Adrenal gland (tissue), 9 donors: ENCODE measurements at regions not wholly inside any gene's neighbourhood (a gene's known extent, or its start where the extent isn't known, plus 50 kb on each side); places are given as distances from the start of the nearest gene placed in this dataset.

ENCODE experiments used
- DNase-seq, 7 donors: peaks; one replicate each; pipeline ENCODE4 v3.0.0-alpha.2; 2019 to 2020
- H3K27ac ChIP-seq, 5 donors: fragments of 200-600 bp; sonication (generic) in 4 of 5; 1 replicate in 3 of 5; 2 replicates in 2 of 5; pipeline versions ENCODE4 v1.5.1 to v1.8.0; 2016 to 2020; ENCODE audit warnings: mild to moderate bottlenecking in 1 of 5
- H3K27me3 ChIP-seq: fragments of 200-600 bp; 2 replicates; pipeline ENCODE4 v1.8.0; 2021
- H3K36me3 ChIP-seq, 2 donors: fragments of 200-600 bp; replicated peaks in 1 of 2; 1 replicate in 1 of 2; 2 replicates in 1 of 2; pipeline versions ENCODE4 v1.5.1 to v1.8.0; 2018 to 2022
- H3K4me1 ChIP-seq, 2 donors: fragments of 200-600 bp; replicated peaks in 1 of 2; 1 replicate in 1 of 2; 2 replicates in 1 of 2; pipeline versions ENCODE4 v1.5.1 to v1.8.0; 2018 to 2021
- H3K4me3 ChIP-seq, 4 donors: fragments of 200-600 bp; sonication (generic) in 3 of 4; one replicate each; pipeline ENCODE4 v1.5.1; 2016 to 2018
- H3K9me3 ChIP-seq, 3 donors: fragments of 200-600 bp; sonication (generic) in 1 of 3; replicated peaks in 1 of 3; 1 replicate in 2 of 3; 2 replicates in 1 of 3; pipeline versions ENCODE4 v1.5.1 to v1.8.0; 2016 to 2021
- POLR2A ChIP-seq, 2 donors: fragments of 450-650 bp; IDR thresholded peaks; one replicate each; pipeline ENCODE4 v1.6.1; 2017; ENCODE audit warnings: antibody characterized with exemption in 2 of 2, mild to moderate bottlenecking in 2 of 2, moderate library complexity in 1 of 2
- WGBS, 4 donors: extraction: QIAGEN DNeasy Blood & Tissue Kit in 2 of 4; methylation state at CpG; one replicate each; pipeline versions ENCODE4 v1.1.5 to v1.1.7; 2013 to 2017; 5-methylcytosine and 5-hydroxymethylcytosine counted together
- intact Hi-C, 2 donors: fragments of 100-400 bp; cut with DNase I; formaldehyde crosslinking; loops; one replicate each; pipeline versions ENCODE4 v1.14.1 to v1.15.0; 2022 to 2023
- TF ChIP-seq, protein P1 (sequence below), 6 experiments: fragments of 450-650 bp in 4 of 6; fragments of 200-600 bp in 2 of 6; sonication (generic) in 1 of 6; IDR thresholded peaks; 1 replicate in 5 of 6; 2 replicates in 1 of 6; pipeline versions ENCODE4 v1.5.1 to v1.8.0; 2016 to 2021; ENCODE audit warnings: antibody characterized with exemption in 6 of 6, mild to moderate bottlenecking in 2 of 6, moderate library complexity in 1 of 6
- donor health status: healthy with polysubstance abuse.
- donor health status: Bipolar disorder and iron deficiency.
- donor health status: DM: yes; HTN: yes; CAD: no.
- donor health status: DM: no; HTN: no; CAD: no.
- donor health status: DM: no; HTN: no; CAD: no.

DNA sequence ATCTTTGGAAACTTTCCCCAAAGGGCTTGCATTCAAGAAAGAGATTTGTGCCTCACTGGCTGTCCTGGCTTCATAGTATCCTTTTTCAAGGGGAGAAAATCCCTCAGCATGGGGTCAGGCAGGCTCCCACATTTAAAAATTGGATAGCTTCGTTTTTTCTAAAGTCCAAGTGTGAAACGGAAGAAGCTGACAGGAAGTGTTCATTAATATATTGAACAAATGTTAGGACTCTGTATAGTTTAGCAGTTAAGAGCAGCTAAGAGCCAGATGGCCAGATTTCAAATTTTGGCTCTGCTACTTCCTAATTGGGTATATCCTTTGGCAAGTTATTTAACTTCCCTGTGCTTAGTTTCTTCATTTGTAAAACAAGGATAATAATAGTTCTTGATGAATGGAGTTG lies 354.9 kb upstream of the FAT3 start:
- no peaks in the 10 kb centered on the region for H3K27me3 ChIP-seq
- H3K9me3 ChIP-seq, result no peaks in the 10 kb centered on the region
- intact Hi-C loops, result no loop called here
- no peaks in the 10 kb centered on the region for H3K36me3 ChIP-seq
- TF ChIP-seq, protein P1, sequence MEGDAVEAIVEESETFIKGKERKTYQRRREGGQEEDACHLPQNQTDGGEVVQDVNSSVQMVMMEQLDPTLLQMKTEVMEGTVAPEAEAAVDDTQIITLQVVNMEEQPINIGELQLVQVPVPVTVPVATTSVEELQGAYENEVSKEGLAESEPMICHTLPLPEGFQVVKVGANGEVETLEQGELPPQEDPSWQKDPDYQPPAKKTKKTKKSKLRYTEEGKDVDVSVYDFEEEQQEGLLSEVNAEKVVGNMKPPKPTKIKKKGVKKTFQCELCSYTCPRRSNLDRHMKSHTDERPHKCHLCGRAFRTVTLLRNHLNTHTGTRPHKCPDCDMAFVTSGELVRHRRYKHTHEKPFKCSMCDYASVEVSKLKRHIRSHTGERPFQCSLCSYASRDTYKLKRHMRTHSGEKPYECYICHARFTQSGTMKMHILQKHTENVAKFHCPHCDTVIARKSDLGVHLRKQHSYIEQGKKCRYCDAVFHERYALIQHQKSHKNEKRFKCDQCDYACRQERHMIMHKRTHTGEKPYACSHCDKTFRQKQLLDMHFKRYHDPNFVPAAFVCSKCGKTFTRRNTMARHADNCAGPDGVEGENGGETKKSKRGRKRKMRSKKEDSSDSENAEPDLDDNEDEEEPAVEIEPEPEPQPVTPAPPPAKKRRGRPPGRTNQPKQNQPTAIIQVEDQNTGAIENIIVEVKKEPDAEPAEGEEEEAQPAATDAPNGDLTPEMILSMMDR (IDR thresholded peaks at IDR 0.05), result no peak
- no peak for TF ChIP-seq POLR2A (IDR thresholded peaks at IDR 0.05)
- no peaks in the 10 kb centered on the region for H3K4me1 ChIP-seq
- no peak overlapping the region for H3K27ac ChIP-seq
- no peak for DNase-seq
- H3K4me3 ChIP-seq, result no peak overlapping the region
- 25 to 32% (median 27%) methylated on average over 2 of the region's 2 CpGs for WGBS, 4 donors

DNA sequence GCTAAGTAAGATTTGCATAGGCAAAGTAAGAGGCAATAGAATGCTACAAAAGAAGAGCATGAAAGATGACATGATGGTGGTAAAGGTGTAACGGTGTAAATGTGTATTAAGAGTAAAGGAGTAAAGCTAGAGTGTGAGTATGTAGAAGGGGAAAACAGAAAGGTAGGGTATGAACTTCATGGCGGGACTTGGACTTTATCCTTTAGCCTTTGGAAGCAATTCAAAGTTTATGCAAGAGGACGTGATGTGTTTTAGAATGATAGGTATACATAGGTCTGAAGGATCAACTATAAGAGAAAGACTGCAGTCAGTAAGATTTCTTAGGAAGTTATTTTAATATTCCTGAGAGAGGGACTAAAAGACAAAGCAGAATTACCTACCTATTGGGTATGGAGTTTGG lies 358.0 kb upstream of the FAT3 start:
- H3K4me3 ChIP-seq, result no peak overlapping the region
- H3K27me3 ChIP-seq, result no peaks in the 10 kb centered on the region
- intact Hi-C loops, result no loop called here
- no peaks in the 10 kb centered on the region for H3K9me3 ChIP-seq
- DNase-seq, result no peak
- WGBS, 4 donors, result 58 to 83% (median 70%) methylated on average over 3 of the region's 3 CpGs
- no peak overlapping the region for H3K27ac ChIP-seq
- no peaks in the 10 kb centered on the region for H3K36me3 ChIP-seq
- no peaks in the 10 kb centered on the region for H3K4me1 ChIP-seq
- no peak for TF ChIP-seq POLR2A (IDR thresholded peaks at IDR 0.05)
- TF ChIP-seq, protein P1 (IDR thresholded peaks at IDR 0.05), result no peak

DNA sequence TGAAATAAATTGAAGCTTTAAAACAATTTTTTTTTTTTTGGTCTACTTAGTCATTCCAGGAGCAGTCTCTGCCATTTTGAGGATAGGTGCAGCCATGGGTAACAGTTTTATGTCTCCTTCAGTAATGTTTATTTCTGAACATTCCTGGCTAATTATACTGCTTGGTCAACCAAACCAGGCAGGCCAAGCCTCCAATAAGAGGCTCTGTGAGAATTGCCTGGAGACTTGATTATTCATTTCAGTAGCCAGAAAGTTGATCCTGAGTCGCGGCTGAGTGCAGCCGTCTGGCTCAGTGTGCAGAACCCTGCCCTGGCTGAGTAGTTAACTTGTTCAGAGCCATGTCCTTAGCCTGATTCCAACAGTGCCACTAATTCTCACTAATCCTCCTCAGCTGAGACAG lies 364.0 kb upstream of the FAT3 start:
- intact Hi-C loops, result no loop called here
- no peak for DNase-seq
- Histone ChIP-seq H3K9me3 (no peaks in the 10 kb centered on the region), H3K27me3 (no peaks in the 10 kb centered on the region), H3K4me3 (no peak overlapping the region), H3K27ac (no peak overlapping the region), H3K36me3 (no peaks in the 10 kb centered on the region), H3K4me1 (no peaks in the 10 kb centered on the region)
- no peak for TF ChIP-seq POLR2A (IDR thresholded peaks at IDR 0.05)
- TF ChIP-seq, protein P1 (IDR thresholded peaks at IDR 0.05), result no peak
- 44 to 67% (median 54%) methylated on average over 3 of the region's 3 CpGs for WGBS, 4 donors

GRCh38 chr11:91859666-91860065 lies 365.0 kb upstream of the FAT3 start:
- 57 to 79% (median 71%) methylated on average over 1 of the region's 1 CpG for WGBS, 4 donors
- intact Hi-C loops, result no loop called here

More at GRCh38 chr11:91859666-91860065, 365.0 kb upstream of the FAT3 start:
- DNase-seq, result no peak
- H3K27me3 ChIP-seq, result no peaks in the 10 kb centered on the region
- no peak for TF ChIP-seq POLR2A (IDR thresholded peaks at IDR 0.05)
- TF ChIP-seq, protein P1 (IDR thresholded peaks at IDR 0.05), result no peak
- no peaks in the 10 kb centered on the region for H3K4me1 ChIP-seq
- H3K36me3 ChIP-seq, result no peaks in the 10 kb centered on the region
- no peak overlapping the region for H3K4me3 ChIP-seq
- H3K9me3 ChIP-seq, result no peaks in the 10 kb centered on the region
- no peak overlapping the region for H3K27ac ChIP-seq
